Heart right ventricle (tissue), 16 donors: ENCODE measurements at regions not wholly inside any gene's neighbourhood (a gene's known extent, or its start where the extent isn't known, plus 50 kb on each side); places are given as distances from the start of the nearest gene placed in this dataset.

ENCODE experiments used
- ATAC-seq, 8 donors: fragments of 200-7000 bp; cut with Tn5 transposase; one replicate each; pipeline ENCODE4 v1.9.1; 2020; ENCODE audit warnings: mild to moderate bottlenecking in 8 of 8, moderate library complexity in 8 of 8, moderate number of reproducible peaks in 1 of 8
- DNase-seq, 2 donors: peaks; one replicate each; pipeline ENCODE4 v3.0.0-alpha.2; 2020
- H3K27ac ChIP-seq, 10 donors: fragments of 200-600 bp; sonication (generic) in 2 of 10; one replicate each; pipeline versions ENCODE4 v1.5.0 to v1.8.0; 2020 to 2022; ENCODE audit warnings: mild to moderate bottlenecking in 3 of 10
- H3K27me3 ChIP-seq, 7 donors: fragments of 200-600 bp; one replicate each; pipeline ENCODE4 v1.8.0; 2021 to 2022; ENCODE audit warnings: mild to moderate bottlenecking in 2 of 7
- H3K36me3 ChIP-seq, 9 donors: fragments of 200-600 bp; sonication (generic) in 1 of 9; one replicate each; pipeline versions ENCODE4 v1.5.0 to v1.8.0; 2020 to 2022; ENCODE audit warnings: mild to moderate bottlenecking in 2 of 9
- H3K4me1 ChIP-seq, 9 donors: fragments of 200-600 bp; sonication (generic) in 1 of 9; one replicate each; pipeline versions ENCODE4 v1.5.0 to v1.8.0; 2020 to 2022; ENCODE audit warnings: mild to moderate bottlenecking in 4 of 9
- H3K4me3 ChIP-seq, 10 donors: fragments of 200-600 bp; sonication (generic) in 2 of 10; one replicate each; pipeline versions ENCODE4 v1.5.0 to v1.8.0; 2020 to 2022; ENCODE audit warnings: mild to moderate bottlenecking in 7 of 10, moderate library complexity in 2 of 10
- H3K9me3 ChIP-seq, 11 donors: fragments of 200-600 bp in 10 of 11; sonication (generic) in 2 of 11; one replicate each; pipeline versions ENCODE4 v1.5.0 to v1.8.0; 2013 to 2022; ENCODE audit warnings: mild to moderate bottlenecking in 2 of 11, control low read depth in 1 of 11, moderate library complexity in 1 of 11
- CTCF ChIP-seq, 9 donors: fragments of 200-600 bp; sonication (generic) in 2 of 9; IDR thresholded peaks; one replicate each; pipeline versions ENCODE4 v1.5.0 to v1.8.0; 2021 to 2022; ENCODE audit warnings: antibody characterized with exemption in 9 of 9, mild to moderate bottlenecking in 5 of 9, moderate library complexity in 1 of 9
- WGBS, 2 donors: extraction: QIAGEN DNeasy Blood & Tissue Kit; methylation state at CpG; one replicate each; pipeline ENCODE4 v1.1.7; 2013; ENCODE audit warnings: inconsistent platforms in 1 of 2; 5-methylcytosine and 5-hydroxymethylcytosine counted together
- intact Hi-C, 10 donors: fragments of 100-400 bp; cut with DNase I; formaldehyde crosslinking; loops; one replicate each; pipeline versions ENCODE4 v1.11.1 to v1.14.2; 2022
- donor health status: Arrhythmogenic right ventricular cardiomyopathy.
- donor health status: ischemic (EF 13 %, LVEDD 7.1; RV severe dilation, severe dysfunction).
- donor health status: healthy with polysubstance abuse.
- donor health status: DM: no; HTN: yes; CAD: no.
- donor health status: DM: no; HTN: no; CAD: no.
- donor health status: ischemic (EF 25% LVEDD 6.9; RV normal size, moderate dysfunction).
- donor health status: ischemic (EF 25% LVEDD 5.7; RV mildly dilated, moderate dysfunction).
- donor health status: healthy.
- donor health status: DM: yes; HTN: yes; CAD: no.
- donor health status: Ischemic cardiomyopathy.
- donor health status: ischemic (EF 35%, LVEDD 5.7; RV mildly dilated, moderate dysfunction).
- donor health status: nonischemic (EF 11% LVEDD 7.7; RV severe dilation, severe dysfunction).
- donor health status: DM: yes; HTN: yes; CAD: no.
- donor health status: PGD.
- donor health status: ischemic (EF 29% LVEDD 5.4; RV normal size, mild dysfunction).
- donor health status: nonischemic (EF 23%, LVEDD 6.1; RV moderate dilation, normal function).

GRCh38 chr1:239951511-239952140 lies 140.1 kb upstream of the FMN2 start:
- Histone ChIP-seq H3K9me3 (no peaks in the 10 kb centered on the region), H3K27me3 (peaks cover 0 to 35% (median 7%) of the 10 kb centered on the region in 7 donors), H3K27ac (no peak overlapping the region), H3K4me1 (no peaks in the 10 kb centered on the region), H3K4me3 (no peak overlapping the region), H3K36me3 (no peaks in the 10 kb centered on the region)
- WGBS, 2 donors = 56 to 57% methylated on average over 3 of the region's 3 CpGs
- peak in 1 of 2 donors; percentile 55 for DNase-seq
- no peak for ATAC-seq
- intact Hi-C loops = loop anchor here in 3 of 10 donors (1.0 to 5.0 kb wide), 3 partner anchors 25 to 36 kb away; no protein-coding TSS in a partner anchor
- peak; percentile 58 to 88 (median 79) for TF ChIP-seq CTCF (IDR thresholded peaks at IDR 0.05)

GRCh38 chr1:239952348-239953308 lies 139.1 kb upstream of the FMN2 start:
- no peaks in the 10 kb centered on the region for H3K9me3 ChIP-seq
- H3K4me1 ChIP-seq = no peaks in the 10 kb centered on the region
- H3K27ac ChIP-seq = no peak overlapping the region
- no peak overlapping the region for H3K4me3 ChIP-seq
- intact Hi-C loops = loop anchor here in 1 of 10 donors (5.0 kb wide), 1 partner anchor 35 kb away; no protein-coding TSS in a partner anchor
- H3K36me3 ChIP-seq = no peaks in the 10 kb centered on the region
- TF ChIP-seq CTCF (IDR thresholded peaks at IDR 0.05) = peak in 8 of 9 donors; percentile 8 to 44 (median 22)
- H3K27me3 ChIP-seq = peaks cover 0 to 45% (median 13%) of the 10 kb centered on the region in 7 donors
- ATAC-seq = no peak
- WGBS, 2 donors = 60 to 72% methylated on average over 10 of the region's 10 CpGs
- DNase-seq = no peak

- H3K27me3 ChIP-seq = peaks cover 0 to 58% (median 17%) of the 10 kb centered on the region in 7 donors
- H3K9me3 ChIP-seq = no peaks in the 10 kb centered on the region
- ATAC-seq = no peak
- H3K4me3 ChIP-seq = no peak overlapping the region
- TF ChIP-seq CTCF (IDR thresholded peaks at IDR 0.05) = no peak
- intact Hi-C loops = loop anchor here in 1 of 10 donors (5.0 kb wide), 1 partner anchor 32 kb away; no protein-coding TSS in a partner anchor
- no peaks in the 10 kb centered on the region for H3K36me3 ChIP-seq
- DNase-seq = no peak
- no peak overlapping the region for H3K27ac ChIP-seq
- no peaks in the 10 kb centered on the region for H3K4me1 ChIP-seq
- 72 to 79% methylated on average over 16 to 18 of the region's 18 CpGs for WGBS, 2 donors
These were observed 136.8 kb upstream of the FMN2 start for GRCh38 chr1:239954836-239955235.

- TF ChIP-seq CTCF (IDR thresholded peaks at IDR 0.05) = no peak
- H3K27me3 ChIP-seq = peaks cover 0 to 58% (median 17%) of the 10 kb centered on the region in 7 donors
- no peaks in the 10 kb centered on the region for H3K9me3 ChIP-seq
- no peak for DNase-seq
- WGBS, 2 donors = 81 to 90% methylated on average over 12 of the region's 12 CpGs
- no peaks in the 10 kb centered on the region for H3K4me1 ChIP-seq
- no peak for ATAC-seq
- no peak overlapping the region for H3K27ac ChIP-seq
- intact Hi-C loops = no loop called here
- no peak overlapping the region for H3K4me3 ChIP-seq
- no peaks in the 10 kb centered on the region for H3K36me3 ChIP-seq
These were observed 136.3 kb upstream of the FMN2 start for GRCh38 chr1:239955431-239955830.
